IPS DF 6.9 (cell line): ENCODE measurements at regions not wholly inside any gene's neighbourhood (a gene's known extent, or its start where the extent isn't known, plus 50 kb on each side); places are given as distances from the start of the nearest gene placed in this dataset.
"Not testable (repeated sequence)": the region's sequence is repeated elsewhere in the genome, so short reads cannot be mapped to it uniquely, and the experiment has no call there.

Source experiments
- DNase-seq: peaks from one replicate; pipeline ENCODE4 v3.0.0-alpha.2; 2013; ENCODE audit warnings: low read depth, low spot score
- H3K27ac ChIP-seq: one replicate; pipeline ENCODE4 v1.5.1; 2013; ENCODE audit warnings: low read length, control low read depth
- H3K27me3 ChIP-seq: 2 replicates; pipeline ENCODE4 v1.6.1; 2013; ENCODE audit warnings: mild to moderate bottlenecking, low read length; ENCODE audit not compliant: control insufficient read depth, insufficient read depth
- H3K36me3 ChIP-seq: 2 replicates; pipeline ENCODE4 v1.6.1; 2013; ENCODE audit warnings: low read length; ENCODE audit not compliant: control insufficient read depth, insufficient read depth
- H3K4me1 ChIP-seq: 2 replicates; pipeline ENCODE4 v1.6.1; 2013; ENCODE audit warnings: low read length; ENCODE audit not compliant: control insufficient read depth, insufficient read depth
- H3K4me3 ChIP-seq: 2 replicates; pipeline ENCODE4 v1.5.1; 2013; ENCODE audit warnings: mild to moderate bottlenecking, low read length
- H3K9me3 ChIP-seq: 2 replicates; pipeline ENCODE4 v1.6.1; 2013; ENCODE audit warnings: low read length, inconsistent platforms; ENCODE audit not compliant: control insufficient read depth, insufficient read depth
- WGBS: extraction: QIAGEN DNeasy Blood & Tissue Kit; methylation state at CpG from one replicate; pipeline ENCODE4 v1.1.7; 2013; ENCODE audit warnings: mixed read lengths, missing lambda C conversion rate; ENCODE audit not compliant: insufficient read length, insufficient coverage; 5-methylcytosine and 5-hydroxymethylcytosine counted together

DNA sequence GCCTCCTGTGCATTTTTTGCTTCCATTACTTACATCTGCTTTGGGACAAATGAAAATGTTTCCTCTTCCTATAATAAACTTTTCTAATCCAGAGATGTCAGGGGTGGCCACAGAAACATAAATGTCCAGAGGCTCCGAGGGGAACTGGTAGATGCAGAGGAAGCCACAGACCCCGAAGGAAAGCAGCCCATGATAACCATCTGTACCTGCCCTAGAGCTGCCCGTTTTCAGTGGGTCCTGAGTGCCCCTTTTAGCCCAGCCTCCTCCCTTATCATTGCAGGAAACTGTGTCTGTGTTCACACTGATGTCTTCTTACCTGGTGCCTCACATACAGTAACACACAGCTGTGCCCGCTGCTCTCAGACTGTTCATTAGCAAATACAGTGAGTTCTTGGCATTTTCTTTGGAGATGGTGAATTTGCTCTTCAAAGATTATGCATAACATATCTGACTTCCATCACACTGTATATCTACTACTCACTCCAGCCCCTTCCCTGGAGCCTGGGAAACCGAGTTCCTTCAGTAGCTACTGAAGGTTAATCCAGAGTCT lies 817.8 kb downstream of the TMEM121 start:
- not testable (repeated sequence) for H3K36me3 ChIP-seq, H3K4me1 ChIP-seq, H3K27ac ChIP-seq, H3K27me3 ChIP-seq, H3K4me3 ChIP-seq, DNase-seq
- H3K9me3 ChIP-seq: peaks cover 27% of the 10 kb centered on the region
- WGBS: no CpG with 5 or more reads among the region's 5 CpGs

DNA sequence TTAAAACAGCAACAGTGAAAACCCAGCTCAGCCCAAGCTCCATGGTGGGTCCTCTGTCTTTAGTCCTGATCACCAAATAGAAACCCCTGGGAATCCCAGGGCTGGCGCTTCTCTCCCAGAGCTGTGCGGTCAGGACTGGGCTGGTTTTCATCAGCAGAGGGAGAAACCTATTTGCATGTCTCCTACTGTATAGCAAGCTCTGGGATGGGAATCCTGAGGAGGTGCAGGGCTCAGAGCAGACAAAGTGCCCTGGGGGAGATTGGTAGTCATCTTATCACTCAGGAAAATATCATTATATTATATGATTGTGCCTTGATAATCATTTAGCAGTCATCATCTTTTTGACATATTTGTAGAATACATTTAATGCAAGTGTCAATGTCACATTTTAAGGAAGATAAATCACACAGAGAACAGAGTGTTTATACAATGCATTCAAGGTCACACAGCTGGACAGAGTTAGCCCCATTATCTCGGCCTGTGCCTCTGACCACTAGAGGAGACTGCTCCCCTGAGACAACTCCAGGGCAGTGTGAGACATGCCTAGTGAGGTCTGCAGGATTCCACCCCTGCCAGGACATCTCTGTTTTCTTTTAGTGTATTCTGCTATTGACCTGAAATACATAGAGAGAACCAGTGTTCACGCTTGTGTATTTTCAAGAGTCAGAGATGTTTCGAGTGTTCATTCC lies 818.6 kb downstream of the TMEM121 start:
- not testable (repeated sequence) for H3K36me3 ChIP-seq, H3K4me3 ChIP-seq, H3K4me1 ChIP-seq, H3K27ac ChIP-seq, DNase-seq, H3K27me3 ChIP-seq
- H3K9me3 ChIP-seq: peaks cover 27% of the 10 kb centered on the region
- WGBS: no CpG with 5 or more reads among the region's 5 CpGs

DNA sequence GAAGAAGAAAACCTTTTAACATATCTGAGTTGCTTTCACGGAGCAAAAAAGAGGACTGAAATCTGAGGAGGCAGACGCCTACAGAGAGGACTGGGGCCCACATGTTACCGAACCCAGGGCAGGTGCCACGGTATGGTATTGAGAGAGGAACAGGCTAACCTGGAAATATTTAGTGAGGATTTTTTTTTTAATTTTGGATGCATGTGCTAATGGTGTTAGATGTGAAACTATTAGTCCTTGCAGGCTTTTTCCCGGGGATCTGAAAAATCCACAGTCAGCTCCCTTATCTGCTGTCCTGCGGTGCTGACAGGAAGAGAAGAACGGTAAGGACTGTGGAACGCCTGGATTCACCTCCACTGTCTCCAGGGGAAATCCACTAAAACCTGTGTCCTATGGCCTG lies 819.7 kb downstream of the TMEM121 start:
- Histone ChIP-seq H3K27me3 (no peaks in the 10 kb centered on the region), H3K4me1 (no peaks in the 10 kb centered on the region), H3K9me3 (peaks cover 27% of the 10 kb centered on the region), H3K27ac (no peak overlapping the region), H3K4me3 (no peak overlapping the region), H3K36me3 (no peaks in the 10 kb centered on the region)
- no CpG with 5 or more reads among the region's 8 CpGs for WGBS
- no peak for DNase-seq

DNA sequence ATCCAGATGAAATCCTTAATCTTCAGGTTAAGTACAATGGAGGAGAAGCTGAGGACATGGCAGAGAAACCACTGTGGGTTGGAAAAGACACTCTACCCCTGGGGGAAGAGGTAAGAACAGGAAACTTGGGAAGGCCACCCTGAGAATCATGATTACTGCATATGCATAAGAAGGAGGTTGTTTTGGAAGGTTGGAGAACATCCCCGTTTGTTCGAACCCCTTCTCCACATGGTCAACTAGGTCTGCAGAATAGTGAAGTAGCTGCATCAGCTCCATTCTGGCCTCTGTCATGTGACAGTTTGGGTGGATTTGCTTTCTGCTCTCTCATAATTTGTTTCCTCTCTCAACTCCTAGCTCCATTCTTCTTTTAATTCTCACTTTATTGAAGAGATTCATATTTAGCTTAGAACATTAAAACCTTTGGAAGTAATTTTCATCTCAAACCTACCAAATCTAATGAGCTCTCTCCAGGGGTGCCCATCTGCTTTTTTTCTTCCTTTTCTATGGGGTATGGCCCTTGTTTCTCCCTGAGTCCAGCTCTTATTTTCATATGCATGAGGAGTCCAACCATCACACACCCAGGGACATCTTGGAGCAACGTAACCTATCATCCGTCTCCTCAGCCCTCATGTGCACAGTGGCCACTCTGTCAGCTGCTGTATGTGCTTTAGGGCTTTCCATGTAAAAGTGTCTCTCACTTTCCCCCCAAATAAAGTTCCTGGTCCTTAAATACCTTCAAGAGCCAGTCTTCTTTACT lies 820.3 kb downstream of the TMEM121 start:
- no peak overlapping the region for H3K4me3 ChIP-seq
- H3K27ac ChIP-seq: no peak overlapping the region
- DNase-seq: no peak
- no peaks in the 10 kb centered on the region for H3K27me3 ChIP-seq
- no CpG with 5 or more reads among the region's 4 CpGs for WGBS
- no peaks in the 10 kb centered on the region for H3K36me3 ChIP-seq
- peaks cover 28% of the 10 kb centered on the region for H3K9me3 ChIP-seq
- no peaks in the 10 kb centered on the region for H3K4me1 ChIP-seq

DNA sequence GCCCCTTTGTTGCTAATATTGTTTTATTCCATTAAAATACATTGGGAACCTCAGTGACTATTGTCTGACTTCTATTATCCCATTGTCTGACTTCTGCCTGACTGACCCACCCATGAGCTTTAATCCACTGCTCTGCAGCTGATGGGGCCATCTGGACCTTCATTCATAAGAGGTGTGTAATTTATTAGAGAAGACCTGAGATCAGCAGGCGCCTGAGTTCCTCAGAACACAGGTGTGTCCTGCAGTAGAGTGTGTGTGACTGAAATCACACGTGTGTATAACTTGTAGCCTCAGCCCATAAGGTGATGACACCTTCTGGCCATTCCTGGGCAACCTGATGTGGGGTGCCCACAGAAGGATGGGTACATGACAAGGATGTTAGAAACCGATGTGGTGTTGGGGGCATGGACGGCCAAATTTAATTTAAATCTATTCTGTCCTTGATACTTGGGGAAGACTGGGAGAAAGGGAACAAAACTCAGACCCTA lies 821.0 kb downstream of the TMEM121 start:
- Histone ChIP-seq H3K36me3 (no peaks in the 10 kb centered on the region), H3K27me3 (no peaks in the 10 kb centered on the region), H3K4me3 (no peak overlapping the region), H3K9me3 (peaks cover 28% of the 10 kb centered on the region), H3K27ac (no peak overlapping the region), H3K4me1 (no peaks in the 10 kb centered on the region)
- DNase-seq: no peak
- WGBS: no CpG with 5 or more reads among the region's 4 CpGs

DNA sequence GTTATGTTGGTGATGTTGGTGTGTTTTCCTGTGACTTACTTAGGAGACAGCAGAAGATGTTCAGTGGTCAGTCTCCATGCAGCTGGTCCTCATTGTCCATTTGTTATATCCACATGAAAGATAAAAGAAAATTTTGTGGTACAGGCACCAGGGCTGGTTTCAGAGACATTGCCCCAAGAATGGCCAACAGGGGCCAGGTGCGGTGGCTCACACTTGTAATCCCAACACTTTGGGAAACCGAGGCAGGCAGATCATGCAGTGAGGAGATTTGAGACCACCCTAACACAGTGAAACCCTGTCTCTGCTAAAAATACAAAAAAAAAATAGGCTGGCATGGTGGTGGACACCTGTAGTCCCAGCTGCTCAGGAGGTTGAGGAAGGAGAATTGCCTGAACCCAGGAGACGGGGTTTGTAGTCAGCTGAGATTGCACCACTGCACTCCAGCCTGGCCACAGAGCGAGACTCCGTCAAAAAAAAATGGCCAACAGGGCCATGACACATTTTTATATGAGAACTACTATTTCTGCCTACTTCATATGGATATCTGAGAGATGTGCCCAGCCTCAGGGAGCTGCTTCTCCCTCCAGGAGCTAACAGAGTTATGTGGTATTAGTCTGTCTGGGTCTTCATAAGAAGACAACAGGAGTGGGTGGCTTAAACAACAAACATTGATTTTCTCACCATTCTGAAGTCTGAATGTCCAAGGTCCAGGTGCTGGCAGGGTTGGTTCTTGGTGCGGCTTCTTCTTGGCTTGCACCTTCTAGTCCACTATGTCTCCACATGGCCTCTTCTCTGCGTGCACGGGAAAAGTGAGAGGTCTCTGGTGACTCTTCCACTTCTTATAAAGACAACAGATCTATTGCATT lies 821.7 kb downstream of the TMEM121 start:
- H3K9me3 ChIP-seq: peaks cover 27% of the 10 kb centered on the region
- H3K27ac ChIP-seq: no peak overlapping the region
- H3K27me3 ChIP-seq: no peaks in the 10 kb centered on the region
- no CpG with 5 or more reads among the region's 8 CpGs for WGBS
- no peak for DNase-seq
- no peaks in the 10 kb centered on the region for H3K36me3 ChIP-seq
- no peak overlapping the region for H3K4me3 ChIP-seq
- no peaks in the 10 kb centered on the region for H3K4me1 ChIP-seq

DNA sequence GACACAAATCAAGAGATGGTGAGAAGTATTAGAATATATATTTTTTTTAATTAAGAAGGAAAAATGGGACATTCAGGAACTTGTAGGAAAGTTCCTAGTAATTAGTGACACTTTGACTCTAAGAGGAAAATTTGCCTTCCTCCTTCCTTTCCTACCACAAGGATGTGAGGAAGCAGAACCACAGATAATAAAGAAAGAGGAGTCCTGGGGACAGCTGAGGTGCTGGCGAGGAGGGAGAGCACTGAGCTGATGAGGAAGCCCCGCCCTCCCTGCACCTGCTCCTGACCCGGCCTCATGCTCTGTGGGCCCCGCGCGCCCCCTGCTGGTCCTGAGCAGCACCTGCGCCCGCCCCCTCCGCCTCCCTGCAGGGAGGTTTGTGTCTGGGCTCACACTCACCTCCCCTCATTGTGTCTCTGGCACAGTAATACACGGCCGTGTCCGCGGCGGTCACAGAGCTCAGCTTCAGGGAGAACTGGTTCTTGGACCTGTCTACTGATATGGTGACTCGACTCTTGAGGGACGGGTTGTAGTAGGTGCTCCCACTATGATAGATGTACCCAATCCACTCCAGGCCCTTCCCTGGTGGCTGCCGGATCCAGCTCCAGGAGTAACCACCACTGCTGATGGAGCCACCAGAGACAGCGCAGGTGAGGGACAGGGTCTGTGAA lies 822.6 kb downstream of the TMEM121 start:
- DNase-seq, H3K4me1 ChIP-seq, H3K36me3 ChIP-seq, H3K27ac ChIP-seq, H3K4me3 ChIP-seq, H3K27me3 ChIP-seq: not testable (repeated sequence)
- WGBS: no CpG with 5 or more reads among the region's 18 CpGs
- peaks cover 24% of the 10 kb centered on the region for H3K9me3 ChIP-seq

DNA sequence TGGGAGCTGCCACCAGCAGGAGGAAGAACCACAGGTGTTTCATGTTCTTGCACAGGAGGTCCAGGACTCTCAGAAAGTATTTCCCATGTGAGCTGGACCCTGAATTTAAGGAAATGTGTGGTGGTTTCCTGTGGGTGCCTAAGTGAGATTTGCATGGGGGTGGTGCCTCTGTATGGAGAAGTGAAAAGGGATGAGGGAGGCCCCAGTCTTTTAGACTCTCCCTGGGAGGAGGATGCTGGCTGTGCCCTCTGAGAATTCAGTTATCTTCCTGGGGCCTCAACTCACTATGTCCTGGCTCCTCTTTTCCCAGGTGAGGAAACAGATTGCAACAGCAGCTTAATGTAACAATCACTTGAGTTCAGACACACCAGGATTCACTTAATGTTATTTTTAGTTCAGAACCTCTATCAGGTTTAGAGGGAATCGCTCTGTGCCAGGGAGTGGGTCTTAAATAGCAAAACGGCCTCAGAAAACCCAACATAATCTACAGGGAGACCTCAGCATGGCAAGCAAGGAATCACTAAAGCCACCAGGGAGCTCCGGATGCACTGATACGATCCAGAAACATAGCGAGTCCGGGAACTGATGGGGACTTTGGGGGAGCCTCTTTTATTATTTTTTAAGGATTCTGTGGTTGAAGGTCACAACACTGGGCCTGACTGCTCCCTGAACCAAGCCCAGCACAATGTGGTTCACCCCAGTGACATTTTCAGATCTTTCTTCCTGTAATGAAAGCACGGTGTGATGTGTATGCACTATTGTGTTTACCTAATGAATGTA lies 823.5 kb downstream of the TMEM121 start:
- H3K4me3 ChIP-seq, H3K27ac ChIP-seq, H3K36me3 ChIP-seq, DNase-seq, H3K4me1 ChIP-seq, H3K27me3 ChIP-seq: not testable (repeated sequence)
- no CpG with 5 or more reads among the region's 7 CpGs for WGBS
- peaks cover 25% of the 10 kb centered on the region for H3K9me3 ChIP-seq

DNA sequence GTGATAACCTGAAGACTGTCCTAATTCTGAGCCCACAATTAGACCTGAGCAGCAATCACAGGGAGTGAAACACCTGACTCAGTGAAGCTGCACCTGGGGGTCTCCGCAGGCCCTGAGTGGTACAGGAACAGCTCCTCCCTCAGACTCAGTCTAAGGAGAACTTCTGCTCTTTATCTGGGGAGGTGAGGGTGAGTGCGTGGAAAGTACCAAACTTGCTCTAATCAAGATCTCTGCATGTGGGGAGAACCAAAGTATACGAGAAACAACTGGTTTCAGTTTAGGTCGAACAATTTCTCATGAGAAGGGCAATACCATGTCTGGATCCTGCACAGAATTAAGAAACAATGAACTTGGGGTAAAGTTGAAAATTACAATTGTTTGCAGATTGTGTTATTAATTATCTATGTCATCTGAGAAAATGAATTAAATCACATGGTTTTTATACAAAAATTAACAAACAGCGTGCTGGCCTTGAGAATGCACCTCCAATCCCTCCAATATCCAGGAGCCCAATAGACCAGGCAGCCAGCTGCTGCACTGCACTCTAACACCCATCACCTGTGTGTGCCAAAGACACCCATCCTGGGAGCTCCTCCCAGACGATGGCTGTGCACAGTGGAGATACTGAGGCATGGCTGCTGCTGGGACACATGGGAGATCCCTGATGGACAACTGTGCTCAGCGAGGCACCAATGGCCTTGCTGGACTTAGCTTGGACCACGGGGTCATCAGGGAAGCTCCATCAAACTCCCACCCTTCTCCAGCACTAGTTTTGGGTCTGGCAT lies 828.8 kb downstream of the TMEM121 start:
- H3K4me3 ChIP-seq, H3K27ac ChIP-seq: not testable (repeated sequence)

More for the DNA sequence above, 828.8 kb downstream of the TMEM121 start:
- not testable (repeated sequence) for H3K9me3 ChIP-seq, H3K4me1 ChIP-seq, H3K36me3 ChIP-seq, H3K27me3 ChIP-seq, DNase-seq
- no CpG with 5 or more reads among the region's 8 CpGs for WGBS
